Uterus (tissue), 2 donors: ENCODE measurements at regions not wholly inside any gene's neighbourhood (a gene's known extent, or its start where the extent isn't known, plus 50 kb on each side); places are given as distances from the start of the nearest gene placed in this dataset.

Experiments used
- POLR2A ChIP-seq, 2 donors: fragments of 450-650 bp; IDR thresholded peaks; one replicate each; pipeline ENCODE4 v1.6.1; 2016; ENCODE audit warnings: antibody characterized with exemption in 2 of 2, mild to moderate bottlenecking in 1 of 2, moderate library complexity in 1 of 2
- TF ChIP-seq, protein P1 (sequence below), 4 experiments: fragments of 200-600 bp in 2 of 4; fragments of 450-650 bp in 2 of 4; sonication (generic) in 2 of 4; IDR thresholded peaks; one replicate each; pipeline ENCODE4 v1.5.1; 2016 to 2019; ENCODE audit warnings: antibody characterized with exemption in 4 of 4, mild to moderate bottlenecking in 2 of 4, moderate library complexity in 1 of 4

DNA sequence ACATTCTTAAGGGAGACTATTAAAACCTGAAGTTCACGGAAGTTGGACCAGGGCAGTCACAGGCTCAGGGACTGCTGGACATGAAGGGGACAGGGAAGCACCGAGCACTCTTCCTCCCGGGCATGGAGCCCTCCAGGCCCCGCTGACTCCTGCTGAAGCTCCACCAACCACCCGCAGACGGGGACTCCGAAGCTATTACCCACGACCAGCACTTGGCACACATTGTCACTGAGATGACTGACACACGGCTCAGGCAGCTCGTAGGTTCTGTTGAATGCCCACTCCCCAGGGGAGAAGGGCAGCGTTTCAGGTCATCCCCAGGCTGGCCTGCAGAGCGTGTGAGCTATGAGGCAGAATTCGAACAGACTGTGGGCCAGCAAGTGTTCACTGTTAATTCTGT lies 234.8 kb downstream of the NDUFA10 start:
- TF ChIP-seq, protein P1, sequence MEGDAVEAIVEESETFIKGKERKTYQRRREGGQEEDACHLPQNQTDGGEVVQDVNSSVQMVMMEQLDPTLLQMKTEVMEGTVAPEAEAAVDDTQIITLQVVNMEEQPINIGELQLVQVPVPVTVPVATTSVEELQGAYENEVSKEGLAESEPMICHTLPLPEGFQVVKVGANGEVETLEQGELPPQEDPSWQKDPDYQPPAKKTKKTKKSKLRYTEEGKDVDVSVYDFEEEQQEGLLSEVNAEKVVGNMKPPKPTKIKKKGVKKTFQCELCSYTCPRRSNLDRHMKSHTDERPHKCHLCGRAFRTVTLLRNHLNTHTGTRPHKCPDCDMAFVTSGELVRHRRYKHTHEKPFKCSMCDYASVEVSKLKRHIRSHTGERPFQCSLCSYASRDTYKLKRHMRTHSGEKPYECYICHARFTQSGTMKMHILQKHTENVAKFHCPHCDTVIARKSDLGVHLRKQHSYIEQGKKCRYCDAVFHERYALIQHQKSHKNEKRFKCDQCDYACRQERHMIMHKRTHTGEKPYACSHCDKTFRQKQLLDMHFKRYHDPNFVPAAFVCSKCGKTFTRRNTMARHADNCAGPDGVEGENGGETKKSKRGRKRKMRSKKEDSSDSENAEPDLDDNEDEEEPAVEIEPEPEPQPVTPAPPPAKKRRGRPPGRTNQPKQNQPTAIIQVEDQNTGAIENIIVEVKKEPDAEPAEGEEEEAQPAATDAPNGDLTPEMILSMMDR (IDR thresholded peaks at IDR 0.05), result no peak
- no peak for TF ChIP-seq POLR2A (IDR thresholded peaks at IDR 0.05)
